ENCODE measurements at regions not wholly inside any gene's neighbourhood (a gene's known extent, or its start where the extent isn't known, plus 50 kb on each side); places are given as distances from the start of the nearest gene placed in this dataset.

GRCh38 chr1:38297842-38298241 lies 251.2 kb upstream of the POU3F1 start:
- no peaks in the 10 kb centered on the region for H3F3A ChIP-seq (ENCODE audit: insufficient read depth, low read length, poor library complexity, severe bottlenecking)

GRCh38 chr1:38297246-38297645 lies 250.7 kb upstream of the POU3F1 start:
- Histone ChIP-seq H3K9me3 (ENCODE audit: low read length) (no peaks in the 10 kb centered on the region), H3K4me2 (ENCODE audit: low read length) (no peak overlapping the region), H4K20me1 (ENCODE audit: insufficient read depth) (no peaks in the 10 kb centered on the region), H3K4me3 (ENCODE audit: low read length) (no peak overlapping the region), H3K79me2 (replicated peaks; ENCODE audit: insufficient read depth, low read length) (no peaks in the 10 kb centered on the region), H3F3A (ENCODE audit: insufficient read depth, low read length, poor library complexity, severe bottlenecking) (no peaks in the 10 kb centered on the region), H2AFZ (ENCODE audit: low read depth, low read length) (no peak overlapping the region), H3K36me3 (ENCODE audit: insufficient read depth, low read length) (no peaks in the 10 kb centered on the region), H3K27me3 (ENCODE audit: insufficient read depth, low read depth, low read length) (no peaks in the 10 kb centered on the region), H3K9ac (ENCODE audit: low read length) (no peak overlapping the region), H3K9me2 (ENCODE audit: insufficient read depth, low read length) (no peaks in the 10 kb centered on the region), H3K27ac (ENCODE audit: low read length) (no peak overlapping the region)
- no peak for TF ChIP-seq MXI1 (conservative IDR thresholded peaks at IDR 0.05; ENCODE audit: poor library complexity, severe bottlenecking)
- no peak for TF ChIP-seq EZH2 (IDR thresholded peaks at IDR 0.05; ENCODE audit: borderline replicate concordance, insufficient read depth, low read length, poor library complexity, severe bottlenecking)
- TF ChIP-seq RAD21 (conservative IDR thresholded peaks at IDR 0.05): no peak
- no peak for TF ChIP-seq SMC3 (conservative IDR thresholded peaks at IDR 0.05; ENCODE audit: poor library complexity)
- TF ChIP-seq CTCF (IDR thresholded peaks at IDR 0.05; ENCODE audit: poor library complexity, severe bottlenecking): no peak
- no peak for TF ChIP-seq TAF1 (IDR thresholded peaks at IDR 0.05; ENCODE audit: low read depth)

More at GRCh38 chr1:38297842-38298241, 251.2 kb upstream of the POU3F1 start:
- H3K36me3 ChIP-seq (ENCODE audit: insufficient read depth, low read length): no peaks in the 10 kb centered on the region
- no peaks in the 10 kb centered on the region for H4K20me1 ChIP-seq (ENCODE audit: insufficient read depth)
- H3K27me3 ChIP-seq (ENCODE audit: insufficient read depth, low read depth, low read length): no peaks in the 10 kb centered on the region
- no peak overlapping the region for H2AFZ ChIP-seq (ENCODE audit: low read depth, low read length)
- no peak overlapping the region for H3K9ac ChIP-seq (ENCODE audit: low read length)
- no peak overlapping the region for H3K27ac ChIP-seq (ENCODE audit: low read length)
- TF ChIP-seq SMC3 (conservative IDR thresholded peaks at IDR 0.05; ENCODE audit: poor library complexity) (no peak), POLR2AphosphoS5 (IDR thresholded peaks at IDR 0.05) (no peak), TAF1 (IDR thresholded peaks at IDR 0.05; ENCODE audit: low read depth) (no peak), MXI1 (conservative IDR thresholded peaks at IDR 0.05; ENCODE audit: poor library complexity, severe bottlenecking) (no peak), REST (IDR thresholded peaks at IDR 0.05; ENCODE audit: borderline replicate concordance) (no peak), CTCF (IDR thresholded peaks at IDR 0.05; ENCODE audit: poor library complexity, severe bottlenecking) (no peak), RAD21 (conservative IDR thresholded peaks at IDR 0.05) (no peak), EZH2 (IDR thresholded peaks at IDR 0.05; ENCODE audit: borderline replicate concordance, insufficient read depth, low read length, poor library complexity, severe bottlenecking) (no peak), EP300 (conservative IDR thresholded peaks at IDR 0.05; ENCODE audit: poor library complexity, severe bottlenecking) (no peak)
- no peak overlapping the region for H3K4me2 ChIP-seq (ENCODE audit: low read length)
- no peaks in the 10 kb centered on the region for H3K79me2 ChIP-seq (replicated peaks; ENCODE audit: insufficient read depth, low read length)
- no peak overlapping the region for H3K4me3 ChIP-seq (ENCODE audit: low read length)
- H3K9me3 ChIP-seq (ENCODE audit: low read length): no peaks in the 10 kb centered on the region
- no peaks in the 10 kb centered on the region for H3K9me2 ChIP-seq (ENCODE audit: insufficient read depth, low read length)

Data from neural cell (in vitro differentiated cells).